ENCODE measurements at regions not wholly inside any gene's neighbourhood (a gene's known extent, or its start where the extent isn't known, plus 50 kb on each side); places are given as distances from the start of the nearest gene placed in this dataset.
"Not testable (repeated sequence)": the region's sequence is repeated elsewhere in the genome, so short reads cannot be mapped to it uniquely, and the experiment has no call there.

- intact Hi-C loops (cut with DNase I), result no loop called here
- DNase-seq, result no peak
These were observed 990.8 kb upstream of the EDIL3 start for GRCh38 chr5:85375525-85375924.

DNA sequence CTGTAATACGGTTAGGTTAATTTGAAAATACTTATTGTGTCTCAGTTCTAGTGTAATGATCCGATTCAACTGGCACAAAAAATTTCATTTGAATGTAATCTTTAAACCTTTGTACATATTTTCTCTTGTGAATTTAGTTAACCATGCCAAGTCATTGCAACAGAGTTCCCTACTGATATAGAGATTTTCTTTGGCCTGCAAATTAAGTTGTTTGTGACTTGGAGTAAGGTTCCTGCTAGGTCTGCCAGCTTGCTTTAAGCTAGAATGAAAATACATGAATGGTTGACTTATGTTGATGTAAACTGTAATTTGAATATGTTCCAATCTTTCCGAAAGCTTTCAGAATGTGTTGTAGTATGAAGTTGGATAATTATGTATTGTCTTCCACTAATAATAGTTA is 1004.1 kb upstream of the EDIL3 start:
- intact Hi-C loops (cut with DNase I), result no loop called here
- peak in 3 of 4 donors; percentile 16 to 84 (median 53) for ATAC-seq
- H3K4me1 ChIP-seq, result peaks cover 0 to 11% (median 0%) of the 10 kb centered on the region in 3 donors

More at GRCh38 chr5:85375525-85375924, 990.8 kb upstream of the EDIL3 start:
- Histone ChIP-seq H3K36me3 (no peaks in the 10 kb centered on the region), H3K4me3 (no peak overlapping the region), H3K4me1 (no peaks in the 10 kb centered on the region), H3K27me3 (no peaks in the 10 kb centered on the region), H3K9me3 (no peaks in the 10 kb centered on the region), H3K27ac (no peak overlapping the region)
- FAIRE-seq (no peak), ATAC-seq (no peak)
- TF ChIP-seq CTCF (IDR thresholded peaks at IDR 0.05), result no peak
- 55 to 65% methylated on average over 4 of the region's 4 CpGs for WGBS, 2 donors

GRCh38 chr5:85392309-85392708 is 1007.6 kb upstream of the EDIL3 start:
- H3K9me3 ChIP-seq; H3K4me3 ChIP-seq; ATAC-seq; intact Hi-C loops (cut with DNase I); H3K36me3 ChIP-seq; H3K27ac ChIP-seq; FAIRE-seq; DNase-seq; H3K27me3 ChIP-seq: not testable (repeated sequence)
- WGBS, 2 donors, result 81% methylated on average over 8 of the region's 8 CpGs
- peaks cover 0 to 11% (median 0%) of the 10 kb centered on the region in 3 donors for H3K4me1 ChIP-seq

More for the DNA sequence above, 1004.1 kb upstream of the EDIL3 start:
- Histone ChIP-seq H3K27me3 (no peaks in the 10 kb centered on the region), H3K27ac (no peak overlapping the region), H3K4me3 (no peak overlapping the region), H3K9me3 (no peaks in the 10 kb centered on the region), H3K36me3 (no peaks in the 10 kb centered on the region)
- DNase-seq (no peak), FAIRE-seq (no peak)
- 17 to 26% methylated on average over 3 of the region's 3 CpGs for WGBS, 2 donors
- no peak for TF ChIP-seq CTCF (IDR thresholded peaks at IDR 0.05)

- H3K27me3 ChIP-seq, result no peaks in the 10 kb centered on the region
- no peak overlapping the region for H3K27ac ChIP-seq
- no peak for DNase-seq
- no peaks in the 10 kb centered on the region for H3K36me3 ChIP-seq
- TF ChIP-seq CTCF (IDR thresholded peaks at IDR 0.05), result no peak
- WGBS, 2 donors, result 22 to 23% methylated on average over 1 of the region's 1 CpG
- no peak for FAIRE-seq
- no peaks in the 10 kb centered on the region for H3K4me1 ChIP-seq
- intact Hi-C loops (cut with DNase I), result no loop called here
- no peak overlapping the region for H3K4me3 ChIP-seq
- no peaks in the 10 kb centered on the region for H3K9me3 ChIP-seq
- ATAC-seq, result peak in 2 of 4 donors; percentile 18 to 57
These were observed 1010.8 kb upstream of the EDIL3 start for GRCh38 chr5:85395526-85395925.

- no peaks in the 10 kb centered on the region for H3K9me3 ChIP-seq
- H3K27me3 ChIP-seq, result no peaks in the 10 kb centered on the region
- WGBS, 2 donors, result 50 to 56% methylated on average over 2 of the region's 2 CpGs
- TF ChIP-seq CTCF (IDR thresholded peaks at IDR 0.05), result no peak
- intact Hi-C loops (cut with DNase I), result no loop called here
- ATAC-seq (no peak), DNase-seq (no peak), FAIRE-seq (no peak)
- H3K27ac ChIP-seq, result no peak overlapping the region
- H3K4me3 ChIP-seq, result no peak overlapping the region
- H3K36me3 ChIP-seq, result no peaks in the 10 kb centered on the region
- H3K4me1 ChIP-seq, result no peaks in the 10 kb centered on the region
These were observed 1012.8 kb upstream of the EDIL3 start for GRCh38 chr5:85397451-85397850.

All from pancreas (tissue), 10 donors.